ENCODE measurements at regions not wholly inside any gene's neighbourhood (a gene's known extent, or its start where the extent isn't known, plus 50 kb on each side); places are given as distances from the start of the nearest gene placed in this dataset.

- TF ChIP-seq GABPA (IDR thresholded peaks at IDR 0.05; ENCODE audit: low read depth) (no peak), POLR2AphosphoS5 (IDR thresholded peaks at IDR 0.05; ENCODE audit: low read depth) (no peak), SPI1 (IDR thresholded peaks at IDR 0.05; ENCODE audit: borderline replicate concordance, low read depth) (no peak)
- TF ChIP-seq, protein P1, sequence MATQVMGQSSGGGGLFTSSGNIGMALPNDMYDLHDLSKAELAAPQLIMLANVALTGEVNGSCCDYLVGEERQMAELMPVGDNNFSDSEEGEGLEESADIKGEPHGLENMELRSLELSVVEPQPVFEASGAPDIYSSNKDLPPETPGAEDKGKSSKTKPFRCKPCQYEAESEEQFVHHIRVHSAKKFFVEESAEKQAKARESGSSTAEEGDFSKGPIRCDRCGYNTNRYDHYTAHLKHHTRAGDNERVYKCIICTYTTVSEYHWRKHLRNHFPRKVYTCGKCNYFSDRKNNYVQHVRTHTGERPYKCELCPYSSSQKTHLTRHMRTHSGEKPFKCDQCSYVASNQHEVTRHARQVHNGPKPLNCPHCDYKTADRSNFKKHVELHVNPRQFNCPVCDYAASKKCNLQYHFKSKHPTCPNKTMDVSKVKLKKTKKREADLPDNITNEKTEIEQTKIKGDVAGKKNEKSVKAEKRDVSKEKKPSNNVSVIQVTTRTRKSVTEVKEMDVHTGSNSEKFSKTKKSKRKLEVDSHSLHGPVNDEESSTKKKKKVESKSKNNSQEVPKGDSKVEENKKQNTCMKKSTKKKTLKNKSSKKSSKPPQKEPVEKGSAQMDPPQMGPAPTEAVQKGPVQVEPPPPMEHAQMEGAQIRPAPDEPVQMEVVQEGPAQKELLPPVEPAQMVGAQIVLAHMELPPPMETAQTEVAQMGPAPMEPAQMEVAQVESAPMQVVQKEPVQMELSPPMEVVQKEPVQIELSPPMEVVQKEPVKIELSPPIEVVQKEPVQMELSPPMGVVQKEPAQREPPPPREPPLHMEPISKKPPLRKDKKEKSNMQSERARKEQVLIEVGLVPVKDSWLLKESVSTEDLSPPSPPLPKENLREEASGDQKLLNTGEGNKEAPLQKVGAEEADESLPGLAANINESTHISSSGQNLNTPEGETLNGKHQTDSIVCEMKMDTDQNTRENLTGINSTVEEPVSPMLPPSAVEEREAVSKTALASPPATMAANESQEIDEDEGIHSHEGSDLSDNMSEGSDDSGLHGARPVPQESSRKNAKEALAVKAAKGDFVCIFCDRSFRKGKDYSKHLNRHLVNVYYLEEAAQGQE (IDR thresholded peaks at IDR 0.05; ENCODE audit: insufficient replicate concordance, low read depth): no peak
- TF ChIP-seq, protein P2, sequence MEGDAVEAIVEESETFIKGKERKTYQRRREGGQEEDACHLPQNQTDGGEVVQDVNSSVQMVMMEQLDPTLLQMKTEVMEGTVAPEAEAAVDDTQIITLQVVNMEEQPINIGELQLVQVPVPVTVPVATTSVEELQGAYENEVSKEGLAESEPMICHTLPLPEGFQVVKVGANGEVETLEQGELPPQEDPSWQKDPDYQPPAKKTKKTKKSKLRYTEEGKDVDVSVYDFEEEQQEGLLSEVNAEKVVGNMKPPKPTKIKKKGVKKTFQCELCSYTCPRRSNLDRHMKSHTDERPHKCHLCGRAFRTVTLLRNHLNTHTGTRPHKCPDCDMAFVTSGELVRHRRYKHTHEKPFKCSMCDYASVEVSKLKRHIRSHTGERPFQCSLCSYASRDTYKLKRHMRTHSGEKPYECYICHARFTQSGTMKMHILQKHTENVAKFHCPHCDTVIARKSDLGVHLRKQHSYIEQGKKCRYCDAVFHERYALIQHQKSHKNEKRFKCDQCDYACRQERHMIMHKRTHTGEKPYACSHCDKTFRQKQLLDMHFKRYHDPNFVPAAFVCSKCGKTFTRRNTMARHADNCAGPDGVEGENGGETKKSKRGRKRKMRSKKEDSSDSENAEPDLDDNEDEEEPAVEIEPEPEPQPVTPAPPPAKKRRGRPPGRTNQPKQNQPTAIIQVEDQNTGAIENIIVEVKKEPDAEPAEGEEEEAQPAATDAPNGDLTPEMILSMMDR (IDR thresholded peaks at IDR 0.05; ENCODE audit: insufficient read depth, low read length): no peak
- Histone ChIP-seq H3K27ac (replicated peaks) (no peak overlapping the region), H3K27me3 (ENCODE audit: insufficient read depth, poor library complexity, severe bottlenecking) (no peaks in the 10 kb centered on the region), H3K4me3 (replicated peaks; ENCODE audit: insufficient read depth, low read length) (no peak overlapping the region)
- DNase-seq (ENCODE audit: low read depth in 1 of 2, low spot score in 1 of 2): no peak
Measured at GRCh38 chr14:98259881-98260280, 1012.1 kb downstream of the BCL11B start.

- no peak overlapping the region for H3K4me3 ChIP-seq (replicated peaks; ENCODE audit: insufficient read depth, low read length)
- no peak overlapping the region for H3K27ac ChIP-seq (replicated peaks)
- DNase-seq (ENCODE audit: low read depth in 1 of 2, low spot score in 1 of 2): no peak
- H3K27me3 ChIP-seq (ENCODE audit: insufficient read depth, poor library complexity, severe bottlenecking): no peaks in the 10 kb centered on the region
- no peak for TF ChIP-seq POLR2AphosphoS5 (IDR thresholded peaks at IDR 0.05; ENCODE audit: low read depth)
- TF ChIP-seq, protein P1 (IDR thresholded peaks at IDR 0.05; ENCODE audit: insufficient replicate concordance, low read depth): no peak
- no peak for TF ChIP-seq GABPA (IDR thresholded peaks at IDR 0.05; ENCODE audit: low read depth)
- TF ChIP-seq, protein P2 (IDR thresholded peaks at IDR 0.05; ENCODE audit: insufficient read depth, low read length): no peak
- no peak for TF ChIP-seq SPI1 (IDR thresholded peaks at IDR 0.05; ENCODE audit: borderline replicate concordance, low read depth)
Measured at GRCh38 chr14:98262566-98262965, 1009.4 kb downstream of the BCL11B start.

- H3K4me3 ChIP-seq (replicated peaks; ENCODE audit: insufficient read depth, low read length): no peak overlapping the region
- no peaks in the 10 kb centered on the region for H3K27me3 ChIP-seq (ENCODE audit: insufficient read depth, poor library complexity, severe bottlenecking)
- H3K27ac ChIP-seq (replicated peaks): no peak overlapping the region
- DNase-seq (ENCODE audit: low read depth in 1 of 2, low spot score in 1 of 2): no peak
- TF ChIP-seq, protein P2 (IDR thresholded peaks at IDR 0.05; ENCODE audit: insufficient read depth, low read length): no peak
- TF ChIP-seq, protein P1 (IDR thresholded peaks at IDR 0.05; ENCODE audit: insufficient replicate concordance, low read depth): no peak
- TF ChIP-seq SPI1 (IDR thresholded peaks at IDR 0.05; ENCODE audit: borderline replicate concordance, low read depth) (no peak), POLR2AphosphoS5 (IDR thresholded peaks at IDR 0.05; ENCODE audit: low read depth) (no peak), GABPA (IDR thresholded peaks at IDR 0.05; ENCODE audit: low read depth) (no peak)
Measured at GRCh38 chr14:98269533-98269932, 1002.5 kb downstream of the BCL11B start.
